Gastrocnemius medialis (tissue), 4 donors: ENCODE measurements at regions not wholly inside any gene's neighbourhood (a gene's known extent, or its start where the extent isn't known, plus 50 kb on each side); places are given as distances from the start of the nearest gene placed in this dataset.

ENCODE experiments used
- ATAC-seq, 2 donors: fragments of 150-250 bp; one replicate each; pipeline ENCODE4 v1.9.1; 2016
- DNase-seq, 2 donors: peaks; one replicate each; pipeline ENCODE4 v3.0.0-alpha.2; 2019
- H3K27ac ChIP-seq, 4 donors: fragments of 200-600 bp; sonication (generic); 1 replicate in 1 of 4; 2 replicates in 3 of 4; pipeline ENCODE4 v1.5.1; 2016 to 2018; ENCODE audit warnings: mild to moderate bottlenecking in 2 of 4, moderate library complexity in 1 of 4
- H3K27me3 ChIP-seq, 3 donors: fragments of 200-600 bp; sonication (generic) in 2 of 3; 1 replicate in 1 of 3; 2 replicates in 2 of 3; pipeline versions ENCODE4 v1.5.1 to v1.6.0; 2016 to 2019; ENCODE audit warnings: mild to moderate bottlenecking in 1 of 3, moderate library complexity in 1 of 3
- H3K36me3 ChIP-seq, 2 donors: fragments of 200-600 bp; sonication (generic) in 1 of 2; one replicate each; pipeline ENCODE4 v1.5.1; 2017 to 2018
- H3K4me1 ChIP-seq, 2 donors: fragments of 200-600 bp; sonication (generic) in 1 of 2; one replicate each; pipeline ENCODE4 v1.5.1; 2016 to 2017; ENCODE audit warnings: mild to moderate bottlenecking in 2 of 2
- H3K4me3 ChIP-seq, 4 donors: fragments of 200-600 bp; sonication (generic) in 3 of 4; 1 replicate in 1 of 4; 2 replicates in 3 of 4; pipeline ENCODE4 v1.5.1; 2016 to 2019; ENCODE audit warnings: mild to moderate bottlenecking in 2 of 4
- H3K9me3 ChIP-seq, 3 donors: fragments of 200-600 bp; sonication (generic) in 2 of 3; 1 replicate in 1 of 3; 2 replicates in 2 of 3; pipeline ENCODE4 v1.5.1; 2016 to 2019
- POLR2A ChIP-seq, 2 donors: fragments of 450-650 bp; IDR thresholded peaks; one replicate each; pipeline ENCODE4 v1.6.1; 2017; ENCODE audit warnings: antibody characterized with exemption in 2 of 2, mild to moderate bottlenecking in 2 of 2, moderate library complexity in 2 of 2
- in situ Hi-C, 4 donors: fragments of 200-750 bp; cut with MboI; loops; one replicate each; pipeline versions ENCODE4 v1.15.0 to v1.8.0; 2017; ENCODE audit warnings: low sequenced_read_pairs in 4 of 4
- intact Hi-C: fragments of 100-400 bp; cut with DNase I; formaldehyde crosslinking; loops from one replicate; pipeline ENCODE4 v1.15.1; 2023; ENCODE audit warnings: low total_unique reads
- TF ChIP-seq, protein P1 (sequence below), 5 experiments: fragments of 450-650 bp in 3 of 5; fragments of 200-600 bp in 2 of 5; sonication (generic) in 2 of 5; IDR thresholded peaks in 4 of 5; conservative IDR thresholded peaks in 1 of 5; 1 replicate in 4 of 5; 2 replicates in 1 of 5; pipeline ENCODE4 v1.5.1; 2016 to 2019; ENCODE audit warnings: antibody characterized with exemption in 5 of 5, mild to moderate bottlenecking in 3 of 5, moderate library complexity in 3 of 5

- Histone ChIP-seq H3K27ac (no peak overlapping the region), H3K36me3 (no peaks in the 10 kb centered on the region), H3K27me3 (peaks cover 13 to 39% (median 37%) of the 10 kb centered on the region in 3 donors), H3K9me3 (no peaks in the 10 kb centered on the region), H3K4me3 (no peak overlapping the region), H3K4me1 (no peaks in the 10 kb centered on the region)
- intact Hi-C loops = no loop called here
- DNase-seq (no peak), ATAC-seq (no peak)
- in situ Hi-C loops = no loop called here
- TF ChIP-seq POLR2A (IDR thresholded peaks at IDR 0.05) = no peak
- TF ChIP-seq, protein P1, sequence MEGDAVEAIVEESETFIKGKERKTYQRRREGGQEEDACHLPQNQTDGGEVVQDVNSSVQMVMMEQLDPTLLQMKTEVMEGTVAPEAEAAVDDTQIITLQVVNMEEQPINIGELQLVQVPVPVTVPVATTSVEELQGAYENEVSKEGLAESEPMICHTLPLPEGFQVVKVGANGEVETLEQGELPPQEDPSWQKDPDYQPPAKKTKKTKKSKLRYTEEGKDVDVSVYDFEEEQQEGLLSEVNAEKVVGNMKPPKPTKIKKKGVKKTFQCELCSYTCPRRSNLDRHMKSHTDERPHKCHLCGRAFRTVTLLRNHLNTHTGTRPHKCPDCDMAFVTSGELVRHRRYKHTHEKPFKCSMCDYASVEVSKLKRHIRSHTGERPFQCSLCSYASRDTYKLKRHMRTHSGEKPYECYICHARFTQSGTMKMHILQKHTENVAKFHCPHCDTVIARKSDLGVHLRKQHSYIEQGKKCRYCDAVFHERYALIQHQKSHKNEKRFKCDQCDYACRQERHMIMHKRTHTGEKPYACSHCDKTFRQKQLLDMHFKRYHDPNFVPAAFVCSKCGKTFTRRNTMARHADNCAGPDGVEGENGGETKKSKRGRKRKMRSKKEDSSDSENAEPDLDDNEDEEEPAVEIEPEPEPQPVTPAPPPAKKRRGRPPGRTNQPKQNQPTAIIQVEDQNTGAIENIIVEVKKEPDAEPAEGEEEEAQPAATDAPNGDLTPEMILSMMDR (IDR thresholded peaks at IDR 0.05 in 4 of 5, conservative IDR thresholded peaks at IDR 0.05 in 1 of 5) = no peak
These were observed 50.3 kb upstream of the CBFA2T3 start for GRCh38 chr16:89027281-89027680.

DNA sequence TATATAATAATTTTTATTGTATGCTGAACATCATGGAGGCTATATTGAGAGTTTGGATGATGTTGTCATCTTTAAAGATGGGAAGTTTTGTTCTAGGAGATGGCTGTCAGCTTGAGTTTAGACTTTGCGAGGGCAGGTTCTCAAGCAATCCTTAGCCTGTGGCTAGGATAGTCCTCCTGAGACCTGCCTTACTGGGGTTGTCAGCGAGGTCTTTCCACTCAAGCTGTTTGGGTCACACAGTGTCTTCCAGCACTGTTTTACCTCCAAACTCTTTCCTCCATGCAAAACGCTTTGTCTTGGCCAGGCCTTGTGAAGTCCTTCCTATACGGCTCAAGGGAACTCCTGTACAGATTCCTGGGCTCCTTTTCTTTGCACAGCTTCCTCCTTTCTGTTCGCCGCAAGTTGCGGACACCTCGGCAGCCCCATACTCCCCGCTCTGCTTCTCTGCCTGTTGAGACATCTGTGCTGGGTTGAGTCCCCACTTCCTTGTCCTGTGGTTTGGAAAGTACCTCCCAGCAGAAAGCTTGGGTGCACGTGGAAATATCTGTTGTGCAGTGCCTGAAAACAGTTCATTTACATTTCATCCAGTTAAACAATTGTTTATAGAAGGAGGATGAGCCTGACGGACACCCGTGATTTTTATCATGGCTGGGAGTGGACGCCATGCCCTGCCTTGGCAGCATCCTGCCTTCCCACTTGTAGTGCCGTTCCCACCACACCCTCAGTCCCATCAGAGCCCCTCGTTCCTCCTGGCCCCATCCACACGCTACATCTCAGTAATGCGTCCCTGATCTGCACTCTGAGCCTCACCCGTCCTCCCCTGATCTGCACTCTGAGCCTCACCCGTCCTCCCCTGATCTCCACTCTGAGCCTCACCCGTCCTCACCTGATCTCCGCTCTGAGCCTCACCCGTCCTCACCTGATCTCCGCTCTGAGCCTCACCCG lies 55.0 kb upstream of the CBFA2T3 start:
- DNase-seq (peak in 1 of 2 donors; percentile 26), ATAC-seq (no peak)
- peaks cover 10 to 32% (median 19%) of the 10 kb centered on the region in 3 donors for H3K27me3 ChIP-seq
- TF ChIP-seq, protein P1 (IDR thresholded peaks at IDR 0.05 in 4 of 5, conservative IDR thresholded peaks at IDR 0.05 in 1 of 5) = no peak
- no peak for TF ChIP-seq POLR2A (IDR thresholded peaks at IDR 0.05)
- no peak overlapping the region for H3K27ac ChIP-seq
- intact Hi-C loops (no loop called here), in situ Hi-C loops (no loop called here)
- H3K9me3 ChIP-seq = no peaks in the 10 kb centered on the region
- no peak overlapping the region for H3K4me3 ChIP-seq
- no peaks in the 10 kb centered on the region for H3K36me3 ChIP-seq
- no peaks in the 10 kb centered on the region for H3K4me1 ChIP-seq

GRCh38 chr16:89033304-89033703 lies 56.3 kb upstream of the CBFA2T3 start:
- no peak for ATAC-seq
- Histone ChIP-seq H3K27ac (no peak overlapping the region), H3K4me3 (no peak overlapping the region), H3K9me3 (no peaks in the 10 kb centered on the region), H3K4me1 (no peaks in the 10 kb centered on the region), H3K27me3 (peaks cover 11 to 30% (median 18%) of the 10 kb centered on the region in 3 donors), H3K36me3 (no peaks in the 10 kb centered on the region)
- TF ChIP-seq, protein P1 (IDR thresholded peaks at IDR 0.05 in 4 of 5, conservative IDR thresholded peaks at IDR 0.05 in 1 of 5) = no peak
- no peak for TF ChIP-seq POLR2A (IDR thresholded peaks at IDR 0.05)
- DNase-seq = no peak
- intact Hi-C loops = no loop called here
- in situ Hi-C loops = no loop called here

- in situ Hi-C loops = no loop called here
- H3K9me3 ChIP-seq = no peaks in the 10 kb centered on the region
- H3K4me1 ChIP-seq = no peaks in the 10 kb centered on the region
- no peaks in the 10 kb centered on the region for H3K36me3 ChIP-seq
- H3K4me3 ChIP-seq = no peak overlapping the region
- ATAC-seq (no peak), DNase-seq (no peak)
- intact Hi-C loops = no loop called here
- TF ChIP-seq POLR2A (IDR thresholded peaks at IDR 0.05) = no peak
- TF ChIP-seq, protein P1 (IDR thresholded peaks at IDR 0.05 in 4 of 5, conservative IDR thresholded peaks at IDR 0.05 in 1 of 5) = no peak
- no peak overlapping the region for H3K27ac ChIP-seq
- H3K27me3 ChIP-seq = peaks cover 12 to 34% (median 18%) of the 10 kb centered on the region in 3 donors
These were observed 57.0 kb upstream of the CBFA2T3 start for GRCh38 chr16:89033796-89034572.
